MCF 10A (cell line): ENCODE measurements at regions not wholly inside any gene's neighbourhood (a gene's known extent, or its start where the extent isn't known, plus 50 kb on each side); places are given as distances from the start of the nearest gene placed in this dataset.

ENCODE experiments used
- BruUV-seq: library from RNA; stranded (reverse); fragments of 400-500 nt; replicated peaks from 2 replicates; lab custom pipeline; 2021; lab: Mats Ljungman, UMichigan
- CTCF ChIA-PET: fragments of 300-600 bp; sonication (Branson Sonifier 250); formaldehyde crosslinking; extraction: SDS; loops from one replicate; lab custom pipeline; 2021; ENCODE audit warnings: antibody characterized with exemption, inconsistent platforms; lab: Yijun Ruan, JAX
- POLR2A ChIA-PET: fragments of 300-600, 350-650 bp; sonication (Branson Sonifier 250); formaldehyde crosslinking; extraction: SDS; loops from one replicate; lab custom pipeline; 2020; ENCODE audit warnings: antibody characterized with exemption, inconsistent platforms; lab: Yijun Ruan, JAX
- DNase-seq: peaks from one replicate; pipeline ENCODE4 v3.0.0-alpha.2; 2018; ENCODE audit not compliant: unreplicated experiment
- H3K27ac Mint-ChIP-seq: one replicate; pipeline ENCODE4 v1.8.0; 2022; ENCODE audit warnings: mild to moderate bottlenecking, low read depth, mixed read lengths; ENCODE audit not compliant: unreplicated experiment
- H3K27me3 Mint-ChIP-seq: one replicate; pipeline ENCODE4 v1.8.0; 2022; ENCODE audit warnings: mixed read lengths; ENCODE audit not compliant: insufficient read depth, unreplicated experiment
- H3K36me3 Mint-ChIP-seq: one replicate; pipeline ENCODE4 v1.8.0; 2022; ENCODE audit warnings: mild to moderate bottlenecking, moderate library complexity, mixed read lengths; ENCODE audit not compliant: insufficient read depth, unreplicated experiment
- H3K4me1 Mint-ChIP-seq: one replicate; pipeline ENCODE4 v1.8.0; 2022; ENCODE audit warnings: mixed read lengths; ENCODE audit not compliant: insufficient read depth, unreplicated experiment
- H3K4me3 Mint-ChIP-seq: one replicate; pipeline ENCODE4 v1.8.0; 2022; ENCODE audit warnings: mild to moderate bottlenecking, moderate library complexity, mixed read lengths; ENCODE audit not compliant: unreplicated experiment
- H3K9me3 Mint-ChIP-seq: one replicate; pipeline ENCODE4 v1.8.0; 2022; ENCODE audit warnings: mixed read lengths; ENCODE audit not compliant: unreplicated experiment
- CTCF ChIP-seq: fragments of 200-600 bp; IDR thresholded peaks from one replicate; pipeline ENCODE4 v1.8.0; 2022; ENCODE audit warnings: antibody characterized with exemption, mild to moderate bottlenecking; ENCODE audit not compliant: unreplicated experiment
- intact Hi-C: fragments of 100-400 bp; cut with micrococcal nuclease; formaldehyde crosslinking; loops from 2 replicates; pipeline ENCODE4 v1.14.1; 2022

GRCh38 chrX:40326186-40326965 is 228.6 kb upstream of the BCOR start:
- ChIA-PET CTCF (no interaction called here), POLR2A (no interaction called here)
- no peak for TF ChIP-seq CTCF
- Mint-ChIP-seq H3K4me1 (no peaks in the 10 kb centered on the region), H3K4me3 (no peak overlapping the region), H3K27me3 (peaks cover 76% of the 10 kb centered on the region), H3K27ac (no peak overlapping the region), H3K9me3 (no peaks in the 10 kb centered on the region), H3K36me3 (no peaks in the 10 kb centered on the region)
- intact Hi-C loops = no loop called here
- BruUV-seq = no TSS peak
- no peak for DNase-seq

- Mint-ChIP-seq H3K27me3 (peaks cover 83% of the 10 kb centered on the region), H3K4me1 (no peaks in the 10 kb centered on the region), H3K36me3 (no peaks in the 10 kb centered on the region), H3K9me3 (no peaks in the 10 kb centered on the region), H3K4me3 (no peak overlapping the region), H3K27ac (no peak overlapping the region)
- TF ChIP-seq CTCF = no peak
- ChIA-PET CTCF (no interaction called here), POLR2A (interaction anchor here (0.6 kb wide), 1 partner anchor 21 kb away, joined by 3 read pairs; no protein-coding TSS in a partner anchor)
- no TSS peak for BruUV-seq
- DNase-seq = no peak
- intact Hi-C loops = no loop called here
These were observed 227.4 kb upstream of the BCOR start for GRCh38 chrX:40325161-40325560.

- intact Hi-C loops = no loop called here
- ChIA-PET CTCF (no interaction called here), POLR2A (interaction anchor here (0.7 kb wide), 1 partner anchor 32 kb away, joined by 3 read pairs; no protein-coding TSS in a partner anchor)
- Mint-ChIP-seq H3K36me3 (no peaks in the 10 kb centered on the region), H3K4me1 (no peaks in the 10 kb centered on the region), H3K9me3 (no peaks in the 10 kb centered on the region), H3K4me3 (no peak overlapping the region), H3K27me3 (peaks cover 83% of the 10 kb centered on the region), H3K27ac (no peak overlapping the region)
- no peak for DNase-seq
- no TSS peak for BruUV-seq
- no peak for TF ChIP-seq CTCF
These were observed 226.2 kb upstream of the BCOR start for GRCh38 chrX:40323977-40324376.

GRCh38 chrX:40320819-40321218 is 223.1 kb upstream of the BCOR start:
- intact Hi-C loops = no loop called here
- H3K27me3 Mint-ChIP-seq = peaks cover 71% of the 10 kb centered on the region
- no TSS peak for BruUV-seq
- no peak for TF ChIP-seq CTCF
- H3K9me3 Mint-ChIP-seq = peaks cover 8% of the 10 kb centered on the region
- ChIA-PET POLR2A (no interaction called here), CTCF (no interaction called here)
- H3K36me3 Mint-ChIP-seq = no peaks in the 10 kb centered on the region
- DNase-seq = no peak
- no peak overlapping the region for H3K4me3 Mint-ChIP-seq
- H3K27ac Mint-ChIP-seq = no peak overlapping the region
- H3K4me1 Mint-ChIP-seq = no peaks in the 10 kb centered on the region
